GM12878 (cell line): ENCODE measurements at regions not wholly inside any gene's neighbourhood (a gene's known extent, or its start where the extent isn't known, plus 50 kb on each side); places are given as distances from the start of the nearest gene placed in this dataset.

Experiments
- ASH2L ChIP-seq: fragments of 300-600, 200-600 bp; sonication (generic); IDR thresholded peaks from 2 replicates; pipeline ENCODE4 v1.6.1; 2017; ENCODE audit warnings: low read depth, mild to moderate bottlenecking, borderline replicate concordance
- FOXM1 ChIP-seq: IDR thresholded peaks from 2 replicates; pipeline ENCODE4 v1.6.1; 2012; ENCODE audit warnings: low read depth, mild to moderate bottlenecking, inconsistent platforms, low read length, moderate library complexity
- HDAC2 ChIP-seq: fragments of 200-600 bp; sonication (generic); IDR thresholded peaks from 2 replicates; pipeline ENCODE4 v1.6.1; 2017
- KAT2A ChIP-seq: conservative IDR thresholded peaks from 2 replicates; pipeline ENCODE4 v1.6.1; 2011; ENCODE audit warnings: low read depth, low read length; ENCODE audit not compliant: control insufficient read depth
- NFYA ChIP-seq: IDR thresholded peaks from 2 replicates; pipeline ENCODE4 v1.6.1; 2011; ENCODE audit warnings: low read depth, mild to moderate bottlenecking, low read length, improper control_type of control experiment, borderline replicate concordance
- RFX5 ChIP-seq: IDR thresholded peaks from 2 replicates; pipeline ENCODE4 v1.6.1; 2011; ENCODE audit warnings: low read depth, low read length, improper control_type of control experiment
- SUZ12 ChIP-seq: fragments of 200-600 bp; sonication (generic); IDR thresholded peaks from one replicate; pipeline ENCODE4 v1.6.1; 2018; ENCODE audit warnings: antibody characterized with exemption, mild to moderate bottlenecking; ENCODE audit not compliant: unreplicated experiment
- TAF1 ChIP-seq: IDR thresholded peaks from 2 replicates; pipeline ENCODE4 v1.6.1; 2011; ENCODE audit warnings: mild to moderate bottlenecking, low read depth, low read length, borderline replicate concordance
- YY1 ChIP-seq: IDR thresholded peaks from 2 replicates; pipeline ENCODE4 v1.6.1; 2011; ENCODE audit warnings: low read depth, mild to moderate bottlenecking, low read length
- ZBTB33 ChIP-seq: fragments of 450-650 bp; IDR thresholded peaks from 2 replicates; pipeline ENCODE4 v1.6.1; 2017; ENCODE audit warnings: mild to moderate bottlenecking
- ZNF24 ChIP-seq: fragments of 450-650 bp; IDR thresholded peaks from 2 replicates; pipeline ENCODE4 v1.6.1; 2017; ENCODE audit warnings: antibody characterized with exemption, mild to moderate bottlenecking
- ZNF687 ChIP-seq: fragments of 450-650 bp; IDR thresholded peaks from 2 replicates; pipeline ENCODE4 v1.6.1; 2017; ENCODE audit warnings: mild to moderate bottlenecking, moderate library complexity

GRCh38 chr3:17942856-17943255 lies 200.4 kb upstream of the TBC1D5 start (continued):
- TF ChIP-seq ZNF687 (no peak), YY1 (no peak), SUZ12 (no peak), FOXM1 (no peak), ASH2L (no peak), NFYA (no peak), ZNF24 (no peak), KAT2A (no peak), ZBTB33 (no peak), TAF1 (no peak), HDAC2 (no peak), RFX5 (no peak)
